Right ventricle myocardium superior (tissue), 1 donor: ENCODE measurements at regions not wholly inside any gene's neighbourhood (a gene's known extent, or its start where the extent isn't known, plus 50 kb on each side); places are given as distances from the start of the nearest gene placed in this dataset.

Source experiments
- ATAC-seq: fragments of 200-7000 bp; cut with Tn5 transposase; one replicate; pipeline ENCODE4 v1.9.1; 2020; ENCODE audit warnings: mild to moderate bottlenecking; ENCODE audit not compliant: poor library complexity
- DNase-seq: peaks from one replicate; pipeline ENCODE4 v3.0.0-alpha.2; 2020
- intact Hi-C: fragments of 100-400 bp; cut with DNase I; formaldehyde crosslinking; loops from one replicate; pipeline ENCODE4 v1.11.2; 2022
- donor health status: DM: no; HTN: yes; CAD: no; lungs with severe emphysema.

- intact Hi-C loops = no loop called here
- ATAC-seq (no peak), DNase-seq (no peak)
These were observed 1669.7 kb upstream of the LRRTM1 start for GRCh38 chr2:81974216-81974615.

GRCh38 chr2:81942876-81943275 is 1638.3 kb upstream of the LRRTM1 start:
- ATAC-seq = no peak

GRCh38 chr2:81942136-81942680 is 1637.7 kb upstream of the LRRTM1 start:
- DNase-seq (no peak), ATAC-seq (no peak)
- intact Hi-C loops = no loop called here

More at GRCh38 chr2:81942876-81943275, 1638.3 kb upstream of the LRRTM1 start:
- no peak for DNase-seq
- intact Hi-C loops = no loop called here

GRCh38 chr2:81940266-81940955 is 1635.9 kb upstream of the LRRTM1 start:
- intact Hi-C loops = no loop called here
- ATAC-seq (no peak), DNase-seq (no peak)

GRCh38 chr2:81937944-81938343 is 1633.4 kb upstream of the LRRTM1 start:
- ATAC-seq = no peak
- intact Hi-C loops = no loop called here
- DNase-seq = no peak

- DNase-seq = no peak
- intact Hi-C loops = no loop called here
- no peak for ATAC-seq
These were observed 1599.0 kb upstream of the LRRTM1 start for GRCh38 chr2:81903534-81903933.

GRCh38 chr2:81901017-81901416 is 1596.5 kb upstream of the LRRTM1 start:
- intact Hi-C loops = no loop called here
- DNase-seq (no peak), ATAC-seq (no peak)

GRCh38 chr2:81895620-81896250 is 1591.2 kb upstream of the LRRTM1 start:
- ATAC-seq (no peak), DNase-seq (no peak)
- intact Hi-C loops = no loop called here

- intact Hi-C loops = no loop called here
- DNase-seq (no peak), ATAC-seq (no peak)
These were observed 1590.0 kb upstream of the LRRTM1 start for GRCh38 chr2:81894451-81894990.

- DNase-seq (no peak), ATAC-seq (no peak)
These were observed 1572.1 kb upstream of the LRRTM1 start for GRCh38 chr2:81876624-81877023.

GRCh38 chr2:81872006-81872405 is 1567.5 kb upstream of the LRRTM1 start:
- ATAC-seq = no peak
- intact Hi-C loops = no loop called here
- no peak for DNase-seq

More at GRCh38 chr2:81876624-81877023, 1572.1 kb upstream of the LRRTM1 start:
- intact Hi-C loops = no loop called here

- DNase-seq = no peak
- intact Hi-C loops = no loop called here
- no peak for ATAC-seq
These were observed 1565.6 kb upstream of the LRRTM1 start for GRCh38 chr2:81870119-81870518.

- intact Hi-C loops = no loop called here
- no peak for ATAC-seq
- no peak for DNase-seq
These were observed 1554.4 kb upstream of the LRRTM1 start for GRCh38 chr2:81858998-81859397.

- DNase-seq (no peak), ATAC-seq (no peak)
- intact Hi-C loops = no loop called here
These were observed 1548.8 kb upstream of the LRRTM1 start for GRCh38 chr2:81853341-81853740.

- DNase-seq (no peak), ATAC-seq (no peak)
- intact Hi-C loops = no loop called here
These were observed 1548.1 kb upstream of the LRRTM1 start for GRCh38 chr2:81852651-81853050.

GRCh38 chr2:81839780-81840179 is 1535.2 kb upstream of the LRRTM1 start:
- no peak for ATAC-seq
- intact Hi-C loops = no loop called here
- DNase-seq = no peak

- no peak for DNase-seq
- no peak for ATAC-seq
- intact Hi-C loops = no loop called here
These were observed 1530.9 kb upstream of the LRRTM1 start for GRCh38 chr2:81835321-81836000.

- intact Hi-C loops = no loop called here
- DNase-seq (no peak), ATAC-seq (no peak)
These were observed 1482.3 kb upstream of the LRRTM1 start for GRCh38 chr2:81786811-81787210.

- ATAC-seq (no peak), DNase-seq (no peak)
- intact Hi-C loops = no loop called here
These were observed 1462.8 kb upstream of the LRRTM1 start for GRCh38 chr2:81767187-81767912.
